ENCODE measurements at regions not wholly inside any gene's neighbourhood (a gene's known extent, or its start where the extent isn't known, plus 50 kb on each side); places are given as distances from the start of the nearest gene placed in this dataset.

- CTCF ChIA-PET: no interaction called here
- intact Hi-C loops (cut with DNase I, micrococcal nuclease): no loop called here
- DNase-seq: no peak
- POLR2A ChIA-PET: interaction anchor here (0.5 kb wide), 1 partner anchor 1884 kb away, joined by 4 read pairs; no protein-coding TSS in a partner anchor
- no peak overlapping the region for H3K4me3 ChIP-seq (ENCODE audit: low read length)
- no peaks in the 10 kb centered on the region for H3K36me3 ChIP-seq (ENCODE audit: insufficient read depth, low read length)
- no peak for ATAC-seq (ENCODE audit: poor library complexity)
- TF ChIP-seq CTCF (IDR thresholded peaks at IDR 0.05): no peak
- Mint-ChIP-seq H3K4me3 (no peak overlapping the region), H3K9me3 (no peaks in the 10 kb centered on the region), H3K36me3 (ENCODE audit: low read depth) (no peaks in the 10 kb centered on the region), H3K27ac (no peak overlapping the region), H3K4me1 (ENCODE audit: low read depth) (peaks cover 14% of the 10 kb centered on the region), H3K27me3 (no peaks in the 10 kb centered on the region)
- H3K27ac ChIP-seq (ENCODE audit: low read depth in 1 of 2, low read length in 2 of 2): no peak overlapping the region
- H3K4me1 ChIP-seq (ENCODE audit: insufficient read depth, low read length): peaks cover 16% of the 10 kb centered on the region
- H3K9me3 ChIP-seq (ENCODE audit: control insufficient read depth in 1 of 2, insufficient read depth in 1 of 2, low read length in 2 of 2): no peaks in the 10 kb centered on the region
- H3K27me3 ChIP-seq (ENCODE audit: control insufficient read depth in 1 of 2, insufficient read depth in 2 of 2, low read length in 2 of 2): no peaks in the 10 kb centered on the region
These were observed 234.4 kb upstream of the TBL1XR1 start for GRCh38 chr3:177431525-177432176.

- no peak for TF ChIP-seq CTCF (IDR thresholded peaks at IDR 0.05)
- Mint-ChIP-seq H3K4me1 (ENCODE audit: low read depth) (no peaks in the 10 kb centered on the region), H3K27me3 (no peaks in the 10 kb centered on the region), H3K36me3 (ENCODE audit: low read depth) (no peaks in the 10 kb centered on the region), H3K4me3 (no peak overlapping the region), H3K27ac (no peak overlapping the region), H3K9me3 (no peaks in the 10 kb centered on the region)
- intact Hi-C loops (cut with DNase I, micrococcal nuclease): no loop called here
- H3K27ac ChIP-seq (ENCODE audit: low read depth in 1 of 2, low read length in 2 of 2): no peak overlapping the region
- no peaks in the 10 kb centered on the region for H3K36me3 ChIP-seq (ENCODE audit: insufficient read depth, low read length)
- ATAC-seq (ENCODE audit: poor library complexity): no peak
- no peak overlapping the region for H3K4me3 ChIP-seq (ENCODE audit: low read length)
- no peak for DNase-seq
- H3K9me3 ChIP-seq (ENCODE audit: control insufficient read depth in 1 of 2, insufficient read depth in 1 of 2, low read length in 2 of 2): no peaks in the 10 kb centered on the region
- H3K27me3 ChIP-seq (ENCODE audit: control insufficient read depth in 1 of 2, insufficient read depth in 2 of 2, low read length in 2 of 2): no peaks in the 10 kb centered on the region
- ChIA-PET CTCF (no interaction called here), POLR2A (no interaction called here)
- no peaks in the 10 kb centered on the region for H3K4me1 ChIP-seq (ENCODE audit: insufficient read depth, low read length)
These were observed 238.0 kb upstream of the TBL1XR1 start for GRCh38 chr3:177435301-177435700.

- POLR2A ChIA-PET: no interaction called here
These were observed 240.4 kb upstream of the TBL1XR1 start for GRCh38 chr3:177437513-177438337.

More at GRCh38 chr3:177437513-177438337, 240.4 kb upstream of the TBL1XR1 start:
- no peak overlapping the region for H3K4me3 Mint-ChIP-seq
- DNase-seq (no peak), ATAC-seq (ENCODE audit: poor library complexity) (no peak)
- CTCF ChIA-PET: no interaction called here
- Histone ChIP-seq H3K27me3 (ENCODE audit: control insufficient read depth in 1 of 2, insufficient read depth in 2 of 2, low read length in 2 of 2) (no peaks in the 10 kb centered on the region), H3K9me3 (ENCODE audit: control insufficient read depth in 1 of 2, insufficient read depth in 1 of 2, low read length in 2 of 2) (no peaks in the 10 kb centered on the region), H3K4me1 (ENCODE audit: insufficient read depth, low read length) (no peaks in the 10 kb centered on the region), H3K36me3 (ENCODE audit: insufficient read depth, low read length) (no peaks in the 10 kb centered on the region), H3K4me3 (ENCODE audit: low read length) (no peak overlapping the region), H3K27ac (ENCODE audit: low read depth in 1 of 2, low read length in 2 of 2) (no peak overlapping the region)
- H3K27me3 Mint-ChIP-seq: no peaks in the 10 kb centered on the region
- no peak overlapping the region for H3K27ac Mint-ChIP-seq
- no peak for TF ChIP-seq CTCF (IDR thresholded peaks at IDR 0.05)
- intact Hi-C loops (cut with DNase I, micrococcal nuclease): no loop called here
- no peaks in the 10 kb centered on the region for H3K9me3 Mint-ChIP-seq
- no peaks in the 10 kb centered on the region for H3K4me1 Mint-ChIP-seq (ENCODE audit: low read depth)
- no peaks in the 10 kb centered on the region for H3K36me3 Mint-ChIP-seq (ENCODE audit: low read depth)
